ENCODE measurements at regions not wholly inside any gene's neighbourhood (a gene's known extent, or its start where the extent isn't known, plus 50 kb on each side); places are given as distances from the start of the nearest gene placed in this dataset.
"Not testable (repeated sequence)": the region's sequence is repeated elsewhere in the genome, so short reads cannot be mapped to it uniquely, and the experiment has no call there.

- DNase-seq, result no peak
Measured at GRCh38 chr3:655824-656223, 437.0 kb upstream of the CNTN6 start.

GRCh38 chr3:661356-661755 is 431.5 kb upstream of the CNTN6 start:
- no peak for DNase-seq

GRCh38 chr3:674116-674515 is 418.7 kb upstream of the CNTN6 start:
- no peak for DNase-seq

- DNase-seq, result no peak
Measured at GRCh38 chr3:675846-676245, 417.0 kb upstream of the CNTN6 start.

GRCh38 chr3:683770-684169 is 409.1 kb upstream of the CNTN6 start:
- DNase-seq, result no peak

- no peak for DNase-seq
Measured at GRCh38 chr3:690770-691169, 402.1 kb upstream of the CNTN6 start.

GRCh38 chr3:700514-700913 is 392.3 kb upstream of the CNTN6 start:
- DNase-seq, result no peak

GRCh38 chr3:707041-707440 is 385.8 kb upstream of the CNTN6 start:
- no peak for DNase-seq

GRCh38 chr3:713006-713621 is 379.7 kb upstream of the CNTN6 start:
- DNase-seq, result no peak

GRCh38 chr3:713947-714620 is 378.7 kb upstream of the CNTN6 start:
- DNase-seq, result no peak

- no peak for DNase-seq
Measured at GRCh38 chr3:721086-721485, 371.7 kb upstream of the CNTN6 start.

GRCh38 chr3:732326-732928 is 360.4 kb upstream of the CNTN6 start:
- DNase-seq, result no peak

GRCh38 chr3:733313-733712 is 359.5 kb upstream of the CNTN6 start:
- DNase-seq, result no peak

- DNase-seq, result no peak
Measured at GRCh38 chr3:757711-758110, 335.1 kb upstream of the CNTN6 start.

GRCh38 chr3:759106-759505 is 333.7 kb upstream of the CNTN6 start:
- no peak for DNase-seq

GRCh38 chr3:773433-773832 is 319.4 kb upstream of the CNTN6 start:
- not testable (repeated sequence) for DNase-seq

- DNase-seq, result no peak
Measured at GRCh38 chr3:775178-775880, 317.5 kb upstream of the CNTN6 start.

GRCh38 chr3:780505-780904 is 312.3 kb upstream of the CNTN6 start:
- DNase-seq, result no peak

GRCh38 chr3:791442-791841 is 301.4 kb upstream of the CNTN6 start:
- no peak for DNase-seq

GRCh38 chr3:792630-793029 is 300.2 kb upstream of the CNTN6 start:
- DNase-seq, result no peak

GRCh38 chr3:804211-804610 is 288.6 kb upstream of the CNTN6 start:
- DNase-seq, result no peak

GRCh38 chr3:805326-805725 is 287.5 kb upstream of the CNTN6 start:
- DNase-seq, result no peak

- no peak for DNase-seq
Measured at GRCh38 chr3:806006-806405, 286.8 kb upstream of the CNTN6 start.
